ENCODE measurements at regions not wholly inside any gene's neighbourhood (a gene's known extent, or its start where the extent isn't known, plus 50 kb on each side); places are given as distances from the start of the nearest gene placed in this dataset.
A peak's percentile ranks its signal among the peaks of the same experiment; 100 is the strongest.

GRCh38 chr14:36245223-36245622 is 68.7 kb upstream of the PTCSC3 start:
- DNase-seq = no peak

- no peak for DNase-seq
Observed at GRCh38 chr14:36243183-36243582, 66.7 kb upstream of the PTCSC3 start.

- DNase-seq = no peak
Observed at GRCh38 chr14:36241183-36241582, 64.7 kb upstream of the PTCSC3 start.

GRCh38 chr14:36238666-36239363 is 62.3 kb upstream of the PTCSC3 start:
- DNase-seq = peak; percentile 81 to 92

GRCh38 chr14:36233217-36233616 is 56.7 kb upstream of the PTCSC3 start:
- DNase-seq = no peak

- no peak for DNase-seq
Observed at GRCh38 chr14:36229262-36229661, 52.7 kb upstream of the PTCSC3 start.

- DNase-seq = no peak
Observed at GRCh38 chr14:36227802-36228201, 51.3 kb upstream of the PTCSC3 start.

- no peak for DNase-seq
Observed at GRCh38 chr14:36227344-36227743, 50.8 kb upstream of the PTCSC3 start.

All from inflammatory macrophage treated with lipopolysaccharide for 1 hour (primary cell).